ENCODE measurements at regions not wholly inside any gene's neighbourhood (a gene's known extent, or its start where the extent isn't known, plus 50 kb on each side); places are given as distances from the start of the nearest gene placed in this dataset.
A peak's percentile ranks its signal among the peaks of the same experiment; 100 is the strongest.

GRCh38 chr17:45703348-45703747 lies 80.8 kb upstream of the CRHR1 start:
- CTCF ChIA-PET = no interaction called here
- Mint-ChIP-seq H3K9me3 (no peaks in the 10 kb centered on the region), H3K27me3 (peaks cover 25% of the 10 kb centered on the region), H3K4me1 (ENCODE audit: low read depth) (peaks cover 9% of the 10 kb centered on the region), H3K4me3 (no peak overlapping the region), H3K36me3 (ENCODE audit: low read depth) (no peaks in the 10 kb centered on the region), H3K27ac (no peak overlapping the region)
- POLR2A ChIA-PET = no interaction called here
- no peak for DNase-seq
- no peak for ATAC-seq
- intact Hi-C loops (cut with micrococcal nuclease) = no loop called here
- TF ChIP-seq CTCF (IDR thresholded peaks at IDR 0.05) = no peak

GRCh38 chr17:45703806-45704205 lies 80.3 kb upstream of the CRHR1 start:
- Mint-ChIP-seq H3K36me3 (ENCODE audit: low read depth) (no peaks in the 10 kb centered on the region), H3K9me3 (no peaks in the 10 kb centered on the region), H3K4me1 (ENCODE audit: low read depth) (peaks cover 9% of the 10 kb centered on the region), H3K27ac (no peak overlapping the region), H3K27me3 (peaks cover 24% of the 10 kb centered on the region), H3K4me3 (no peak overlapping the region)
- ChIA-PET POLR2A (no interaction called here), CTCF (no interaction called here)
- no peak for TF ChIP-seq CTCF (IDR thresholded peaks at IDR 0.05)
- DNase-seq = no peak
- intact Hi-C loops (cut with micrococcal nuclease) = no loop called here
- ATAC-seq = no peak

GRCh38 chr17:45704251-45704650 lies 79.9 kb upstream of the CRHR1 start:
- CTCF ChIA-PET = no interaction called here
- intact Hi-C loops (cut with micrococcal nuclease) = no loop called here
- H3K36me3 Mint-ChIP-seq (ENCODE audit: low read depth) = no peaks in the 10 kb centered on the region
- no peaks in the 10 kb centered on the region for H3K9me3 Mint-ChIP-seq
- H3K27ac Mint-ChIP-seq = no peak overlapping the region
- no peak overlapping the region for H3K4me3 Mint-ChIP-seq
- no peak for TF ChIP-seq CTCF (IDR thresholded peaks at IDR 0.05)
- H3K4me1 Mint-ChIP-seq (ENCODE audit: low read depth) = peaks cover 9% of the 10 kb centered on the region
- DNase-seq (no peak), ATAC-seq (no peak)
- H3K27me3 Mint-ChIP-seq = peaks cover 25% of the 10 kb centered on the region
- POLR2A ChIA-PET = no interaction called here

- DNase-seq (peak; percentile 35), ATAC-seq (peak; percentile 79)
- Mint-ChIP-seq H3K36me3 (ENCODE audit: low read depth) (no peaks in the 10 kb centered on the region), H3K27me3 (peaks cover 21% of the 10 kb centered on the region), H3K9me3 (no peaks in the 10 kb centered on the region), H3K4me3 (no peak overlapping the region), H3K4me1 (ENCODE audit: low read depth) (peaks cover 9% of the 10 kb centered on the region), H3K27ac (no peak overlapping the region)
- intact Hi-C loops (cut with micrococcal nuclease) = no loop called here
- ChIA-PET POLR2A (no interaction called here), CTCF (no interaction called here)
- no peak for TF ChIP-seq CTCF (IDR thresholded peaks at IDR 0.05)
These were observed 78.8 kb upstream of the CRHR1 start for GRCh38 chr17:45705123-45706009.

GRCh38 chr17:45706033-45706432 lies 78.1 kb upstream of the CRHR1 start:
- ChIA-PET POLR2A (no interaction called here), CTCF (no interaction called here)
- TF ChIP-seq CTCF (IDR thresholded peaks at IDR 0.05) = no peak
- peaks cover 9% of the 10 kb centered on the region for H3K4me1 Mint-ChIP-seq (ENCODE audit: low read depth)
- no peak overlapping the region for H3K4me3 Mint-ChIP-seq
- DNase-seq = no peak
- no peaks in the 10 kb centered on the region for H3K9me3 Mint-ChIP-seq
- ATAC-seq = no peak
- H3K27ac Mint-ChIP-seq = no peak overlapping the region
- intact Hi-C loops (cut with micrococcal nuclease) = no loop called here
- H3K27me3 Mint-ChIP-seq = peaks cover 22% of the 10 kb centered on the region
- no peaks in the 10 kb centered on the region for H3K36me3 Mint-ChIP-seq (ENCODE audit: low read depth)
